Upper lobe of left lung (tissue), 6 donors: ENCODE measurements at regions not wholly inside any gene's neighbourhood (a gene's known extent, or its start where the extent isn't known, plus 50 kb on each side); places are given as distances from the start of the nearest gene placed in this dataset.

Experiments
- ATAC-seq, 2 donors: fragments of 200-7000 bp; cut with Tn5 transposase; one replicate each; pipeline ENCODE4 v1.9.1; 2022; ENCODE audit warnings: mild to moderate bottlenecking in 2 of 2, moderate library complexity in 2 of 2; ENCODE audit not compliant: low FRiP score in 2 of 2
- DNase-seq, 2 donors: peaks; one replicate each; pipeline ENCODE4 v3.0.0-alpha.2; 2019 to 2020
- H3K27ac ChIP-seq, 4 donors: fragments of 200-600 bp; sonication (generic); one replicate each; pipeline ENCODE4 v1.5.1; 2016 to 2019
- H3K27me3 ChIP-seq, 4 donors: fragments of 200-600 bp; sonication (generic); one replicate each; pipeline ENCODE4 v1.5.1; 2017 to 2019
- H3K36me3 ChIP-seq, 4 donors: fragments of 200-600 bp; sonication (generic); one replicate each; pipeline ENCODE4 v1.5.1; 2016 to 2019
- H3K4me1 ChIP-seq, 4 donors: fragments of 200-600 bp; sonication (generic); one replicate each; pipeline ENCODE4 v1.5.1; 2018 to 2019
- H3K4me3 ChIP-seq, 4 donors: fragments of 200-600 bp; sonication (generic); one replicate each; pipeline ENCODE4 v1.5.1; 2017 to 2019; ENCODE audit warnings: mild to moderate bottlenecking in 2 of 4, moderate library complexity in 1 of 4
- H3K9me3 ChIP-seq, 4 donors: fragments of 200-600 bp; sonication (generic); one replicate each; pipeline ENCODE4 v1.5.1; 2018 to 2019
- EP300 ChIP-seq, 4 donors: sonication (generic); formaldehyde crosslinking; IDR thresholded peaks; one replicate each; pipeline ENCODE4 v1.5.1; 2017; ENCODE audit warnings: antibody characterized with exemption in 4 of 4, control low read depth in 2 of 4
- POLR2A ChIP-seq, 4 donors: fragments of 450-650 bp; IDR thresholded peaks; one replicate each; pipeline ENCODE4 v1.5.1; 2016 to 2017; ENCODE audit warnings: antibody characterized with exemption in 4 of 4, mild to moderate bottlenecking in 2 of 4
- POLR2AphosphoS5 ChIP-seq, 2 donors: sonication (generic); formaldehyde crosslinking; IDR thresholded peaks; one replicate each; pipeline ENCODE4 v1.5.1; 2017; ENCODE audit warnings: antibody characterized with exemption in 2 of 2
- WGBS, 2 donors: methylation state at CpG; one replicate each; pipeline ENCODE4 v1.1.5; 2017 to 2018; 5-methylcytosine and 5-hydroxymethylcytosine counted together
- TF ChIP-seq, protein P1 (sequence below), 6 experiments: fragments of 450-650 bp in 4 of 6; fragments of 200-600 bp in 2 of 6; sonication (generic) in 2 of 6; IDR thresholded peaks; one replicate each; pipeline ENCODE4 v1.5.1; 2016 to 2019; ENCODE audit warnings: antibody characterized with exemption in 6 of 6
- donor health status: DM: no; HTN: no; CAD: no; lungs with moderate emphysema.
- donor health status: DM: no; HTN: yes; CAD: no; lungs with severe emphysema.

DNA sequence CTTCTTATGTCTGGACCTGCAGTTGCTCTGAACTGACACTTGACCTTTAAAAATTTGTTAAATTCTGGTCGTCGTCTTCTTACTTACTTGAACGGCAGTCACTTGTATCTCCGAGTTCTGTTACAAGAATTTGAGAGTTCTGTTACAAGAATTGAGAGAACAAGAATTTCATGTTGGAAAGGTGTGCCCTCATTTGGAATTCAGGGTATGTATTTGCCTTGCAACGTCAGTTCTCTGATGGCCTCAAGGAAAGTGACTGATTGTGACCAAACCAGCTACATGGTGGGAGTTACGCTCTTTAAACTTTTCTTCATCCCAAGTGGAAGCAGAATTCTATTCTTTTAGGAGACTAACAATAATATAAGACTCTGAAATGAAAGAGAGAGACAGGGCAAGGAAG is 320.0 kb upstream of the TRIB2 start:
- Histone ChIP-seq H3K4me1 (peaks cover 0 to 7% (median 0%) of the 10 kb centered on the region in 4 donors), H3K36me3 (no peaks in the 10 kb centered on the region), H3K4me3 (no peak overlapping the region), H3K9me3 (no peaks in the 10 kb centered on the region), H3K27me3 (no peaks in the 10 kb centered on the region), H3K27ac (no peak overlapping the region)
- ATAC-seq (no peak), DNase-seq (no peak)
- TF ChIP-seq EP300 (IDR thresholded peaks at IDR 0.05): no peak
- TF ChIP-seq, protein P1, sequence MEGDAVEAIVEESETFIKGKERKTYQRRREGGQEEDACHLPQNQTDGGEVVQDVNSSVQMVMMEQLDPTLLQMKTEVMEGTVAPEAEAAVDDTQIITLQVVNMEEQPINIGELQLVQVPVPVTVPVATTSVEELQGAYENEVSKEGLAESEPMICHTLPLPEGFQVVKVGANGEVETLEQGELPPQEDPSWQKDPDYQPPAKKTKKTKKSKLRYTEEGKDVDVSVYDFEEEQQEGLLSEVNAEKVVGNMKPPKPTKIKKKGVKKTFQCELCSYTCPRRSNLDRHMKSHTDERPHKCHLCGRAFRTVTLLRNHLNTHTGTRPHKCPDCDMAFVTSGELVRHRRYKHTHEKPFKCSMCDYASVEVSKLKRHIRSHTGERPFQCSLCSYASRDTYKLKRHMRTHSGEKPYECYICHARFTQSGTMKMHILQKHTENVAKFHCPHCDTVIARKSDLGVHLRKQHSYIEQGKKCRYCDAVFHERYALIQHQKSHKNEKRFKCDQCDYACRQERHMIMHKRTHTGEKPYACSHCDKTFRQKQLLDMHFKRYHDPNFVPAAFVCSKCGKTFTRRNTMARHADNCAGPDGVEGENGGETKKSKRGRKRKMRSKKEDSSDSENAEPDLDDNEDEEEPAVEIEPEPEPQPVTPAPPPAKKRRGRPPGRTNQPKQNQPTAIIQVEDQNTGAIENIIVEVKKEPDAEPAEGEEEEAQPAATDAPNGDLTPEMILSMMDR (IDR thresholded peaks at IDR 0.05): no peak
- no peak for TF ChIP-seq POLR2AphosphoS5 (IDR thresholded peaks at IDR 0.05)
- no peak for TF ChIP-seq POLR2A (IDR thresholded peaks at IDR 0.05)
- 66 to 80% methylated on average over 6 of the region's 6 CpGs for WGBS, 2 donors

DNA sequence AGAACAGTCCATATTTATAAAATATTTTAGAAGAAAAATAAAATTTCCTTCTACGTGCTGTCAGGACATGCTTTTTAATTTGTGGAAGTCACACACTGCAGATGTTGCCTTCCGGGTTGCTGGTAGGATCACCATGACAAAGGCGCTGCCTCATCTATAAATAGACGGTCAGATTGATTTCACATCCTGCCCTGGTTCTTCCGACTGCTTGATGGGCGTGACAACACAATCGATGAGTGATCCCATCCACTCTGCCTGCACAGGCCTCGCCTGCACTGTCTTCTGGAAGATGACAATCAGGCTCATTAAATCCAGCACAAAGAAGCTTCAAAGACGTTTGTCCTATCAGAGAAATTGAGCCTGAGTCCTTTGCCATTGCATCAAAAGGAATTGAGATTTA is 318.9 kb upstream of the TRIB2 start:
- ATAC-seq: peak in 1 of 2 donors; percentile 41
- DNase-seq: no peak
- peaks cover 0 to 3% (median 0%) of the 10 kb centered on the region in 4 donors for H3K9me3 ChIP-seq
- no peak overlapping the region for H3K4me3 ChIP-seq
- 60 to 67% methylated on average over 9 of the region's 9 CpGs for WGBS, 2 donors
- H3K27me3 ChIP-seq: no peaks in the 10 kb centered on the region
- no peak overlapping the region for H3K27ac ChIP-seq
- no peaks in the 10 kb centered on the region for H3K36me3 ChIP-seq
- peaks cover 0 to 7% (median 0%) of the 10 kb centered on the region in 4 donors for H3K4me1 ChIP-seq
- TF ChIP-seq, protein P1 (IDR thresholded peaks at IDR 0.05): no peak
- TF ChIP-seq EP300 (IDR thresholded peaks at IDR 0.05) (no peak), POLR2A (IDR thresholded peaks at IDR 0.05) (no peak), POLR2AphosphoS5 (IDR thresholded peaks at IDR 0.05) (no peak)

DNA sequence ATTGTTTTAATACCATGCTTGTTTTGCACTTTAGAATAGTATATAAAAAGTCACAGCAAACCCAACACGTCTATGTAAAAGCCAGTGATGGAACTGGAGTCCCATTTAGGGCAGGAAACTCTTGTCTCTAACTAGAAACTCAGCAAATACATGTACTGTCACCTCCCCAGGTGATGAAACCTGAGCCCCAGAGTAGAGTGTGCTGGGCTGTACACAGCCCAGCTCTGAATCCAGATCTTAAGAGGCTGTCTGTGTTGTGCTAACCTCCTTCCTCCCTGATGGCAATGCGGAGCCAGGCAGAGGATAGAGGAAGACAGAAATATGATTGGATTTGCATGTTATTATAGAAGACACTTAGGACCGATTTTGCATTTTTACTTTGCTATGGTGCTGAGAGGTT is 317.5 kb upstream of the TRIB2 start:
- H3K4me1 ChIP-seq: peaks cover 0 to 7% (median 0%) of the 10 kb centered on the region in 4 donors
- H3K36me3 ChIP-seq: no peaks in the 10 kb centered on the region
- no peak for DNase-seq
- no peak overlapping the region for H3K4me3 ChIP-seq
- no peak overlapping the region for H3K27ac ChIP-seq
- TF ChIP-seq POLR2A (IDR thresholded peaks at IDR 0.05) (no peak), POLR2AphosphoS5 (IDR thresholded peaks at IDR 0.05) (no peak), EP300 (IDR thresholded peaks at IDR 0.05) (no peak)
- TF ChIP-seq, protein P1 (IDR thresholded peaks at IDR 0.05): no peak
- ATAC-seq: no peak
- H3K9me3 ChIP-seq: peaks cover 0 to 6% (median 0%) of the 10 kb centered on the region in 4 donors
- 73 to 79% methylated on average over 3 of the region's 3 CpGs for WGBS, 2 donors
- H3K27me3 ChIP-seq: no peaks in the 10 kb centered on the region

DNA sequence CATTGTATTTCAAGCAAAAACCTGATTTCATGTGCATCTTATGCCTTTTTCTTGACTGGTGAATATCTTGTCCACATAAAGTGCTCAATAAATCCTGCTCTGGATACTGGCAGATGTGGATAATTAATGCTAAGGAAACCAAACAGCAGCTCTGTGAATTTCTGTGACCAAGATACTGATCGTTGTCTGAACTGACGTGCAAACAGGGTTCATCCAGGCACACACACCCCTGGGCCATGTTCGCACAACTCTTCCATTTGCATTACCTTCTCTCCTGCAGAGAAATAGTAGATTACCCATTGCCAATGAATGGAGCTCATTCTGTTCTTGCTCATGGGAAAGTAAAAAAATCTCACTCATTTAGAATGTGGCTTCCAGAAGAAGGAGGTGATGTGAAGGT is 316.2 kb upstream of the TRIB2 start:
- H3K36me3 ChIP-seq: no peaks in the 10 kb centered on the region
- H3K9me3 ChIP-seq: peaks cover 0 to 6% (median 0%) of the 10 kb centered on the region in 4 donors
- TF ChIP-seq, protein P1 (IDR thresholded peaks at IDR 0.05): no peak
- TF ChIP-seq POLR2A (IDR thresholded peaks at IDR 0.05): no peak
- no peak for TF ChIP-seq POLR2AphosphoS5 (IDR thresholded peaks at IDR 0.05)
- no peak for TF ChIP-seq EP300 (IDR thresholded peaks at IDR 0.05)
- ATAC-seq (no peak), DNase-seq (no peak)
- WGBS, 2 donors: 63 to 100% methylated on average over 3 of the region's 3 CpGs
- no peak overlapping the region for H3K4me3 ChIP-seq
- peaks cover 0 to 7% (median 0%) of the 10 kb centered on the region in 4 donors for H3K4me1 ChIP-seq
- H3K27me3 ChIP-seq: no peaks in the 10 kb centered on the region
- H3K27ac ChIP-seq: no peak overlapping the region

DNA sequence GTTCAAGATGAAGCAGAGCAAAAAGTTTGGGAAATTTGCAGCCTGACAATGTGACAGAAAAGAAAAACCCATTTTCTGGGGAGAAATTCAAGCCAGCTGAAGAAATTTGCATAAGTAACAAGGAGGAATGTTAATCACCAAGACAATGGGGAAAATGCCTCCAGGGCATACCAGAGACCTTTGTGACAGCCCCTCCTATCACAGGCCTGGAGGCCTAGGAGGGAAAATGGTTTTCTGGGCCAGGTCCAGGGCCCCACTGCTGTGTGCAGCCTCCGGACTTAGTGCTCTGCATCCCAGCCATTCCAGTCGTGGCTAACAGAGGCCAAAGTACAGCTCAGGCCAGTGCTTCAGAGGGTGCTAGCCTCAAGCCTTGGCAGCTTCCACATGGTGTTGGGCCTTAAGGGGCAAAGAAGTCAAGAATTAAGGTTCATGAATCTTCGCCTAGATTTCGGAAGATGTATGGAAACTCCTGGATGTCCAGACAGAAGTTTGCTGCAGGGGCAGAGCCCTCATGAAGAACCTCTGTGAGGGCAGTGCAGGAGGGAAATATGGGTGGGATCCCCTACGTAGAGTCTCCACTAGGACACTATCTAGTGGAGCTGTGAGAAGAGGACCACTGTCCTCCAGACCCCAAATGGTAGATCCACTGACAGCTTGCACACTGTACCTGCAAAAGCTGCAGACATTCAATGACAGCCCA is 314.1 kb upstream of the TRIB2 start:
- TF ChIP-seq EP300 (IDR thresholded peaks at IDR 0.05): no peak
- no peak for TF ChIP-seq POLR2A (IDR thresholded peaks at IDR 0.05)
- TF ChIP-seq POLR2AphosphoS5 (IDR thresholded peaks at IDR 0.05): no peak
- TF ChIP-seq, protein P1 (IDR thresholded peaks at IDR 0.05): no peak
- Histone ChIP-seq H3K4me1 (peaks cover 0 to 3% (median 0%) of the 10 kb centered on the region in 4 donors), H3K27ac (no peak overlapping the region), H3K9me3 (peaks cover 0 to 6% (median 0%) of the 10 kb centered on the region in 4 donors), H3K36me3 (no peaks in the 10 kb centered on the region), H3K4me3 (no peak overlapping the region), H3K27me3 (no peaks in the 10 kb centered on the region)
- ATAC-seq (no peak), DNase-seq (no peak)
- 89 to 97% methylated on average over 5 of the region's 5 CpGs for WGBS, 2 donors
